LNCAP (cell line): ENCODE measurements at regions not wholly inside any gene's neighbourhood (a gene's known extent, or its start where the extent isn't known, plus 50 kb on each side); places are given as distances from the start of the nearest gene placed in this dataset.

ENCODE experiments used
- CTCF ChIP-seq: fragments of 450-650 bp; IDR thresholded peaks from 2 replicates; pipeline ENCODE4 v1.5.1; 2017; ENCODE audit warnings: mild to moderate bottlenecking

- TF ChIP-seq CTCF = no peak
Measured at GRCh38 chr16:86059253-86060171, 160.6 kb downstream of the IRF8 start.

DNA sequence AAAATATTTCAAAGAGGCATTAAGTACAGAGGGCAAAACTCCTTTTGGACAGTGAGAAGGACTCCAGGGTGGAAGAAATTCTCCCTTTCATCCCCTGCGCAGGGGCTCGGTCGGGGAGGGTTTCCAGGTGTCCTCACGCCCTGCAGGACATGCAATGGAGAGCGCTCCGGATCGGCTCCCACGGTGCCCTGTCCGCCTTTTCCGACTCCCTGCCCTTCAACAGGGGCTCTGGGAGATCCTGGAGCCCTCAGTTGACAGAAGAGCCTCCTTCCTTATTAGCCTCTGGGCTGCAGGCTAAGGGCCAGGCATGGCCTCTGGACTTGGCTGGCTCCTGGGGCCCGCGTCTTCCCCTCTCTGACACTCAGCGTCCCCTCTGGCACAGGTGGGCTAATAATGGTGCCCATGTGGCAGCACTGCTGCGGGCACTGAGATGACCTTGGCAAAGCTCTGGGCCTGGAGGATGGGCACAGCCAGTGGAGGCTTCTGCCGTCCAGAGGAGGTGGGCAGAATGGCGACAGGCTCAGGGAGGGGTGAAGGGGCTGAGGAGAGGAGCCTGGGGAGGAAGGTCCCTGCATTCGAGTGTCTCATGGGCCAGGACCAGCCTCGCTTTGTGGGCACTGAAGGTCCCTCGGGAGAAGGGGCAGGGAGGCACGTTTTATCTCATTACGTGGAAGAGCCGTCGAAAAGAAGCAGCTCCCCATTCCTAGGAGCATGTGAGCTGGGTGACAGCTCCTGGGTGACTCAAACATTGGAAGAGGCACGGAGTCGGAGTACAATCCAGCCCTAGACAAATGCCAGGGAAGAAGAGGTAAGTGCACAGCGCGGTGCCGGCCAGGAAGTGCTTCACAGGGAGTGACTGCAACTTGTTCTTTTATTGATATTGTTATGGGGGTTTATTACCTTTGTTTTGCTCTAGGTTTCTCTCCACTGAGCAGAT lies 161.7 kb downstream of the IRF8 start:
- no peak for TF ChIP-seq CTCF

- no peak for TF ChIP-seq CTCF
Measured at GRCh38 chr16:86061318-86061695, 162.3 kb downstream of the IRF8 start.

DNA sequence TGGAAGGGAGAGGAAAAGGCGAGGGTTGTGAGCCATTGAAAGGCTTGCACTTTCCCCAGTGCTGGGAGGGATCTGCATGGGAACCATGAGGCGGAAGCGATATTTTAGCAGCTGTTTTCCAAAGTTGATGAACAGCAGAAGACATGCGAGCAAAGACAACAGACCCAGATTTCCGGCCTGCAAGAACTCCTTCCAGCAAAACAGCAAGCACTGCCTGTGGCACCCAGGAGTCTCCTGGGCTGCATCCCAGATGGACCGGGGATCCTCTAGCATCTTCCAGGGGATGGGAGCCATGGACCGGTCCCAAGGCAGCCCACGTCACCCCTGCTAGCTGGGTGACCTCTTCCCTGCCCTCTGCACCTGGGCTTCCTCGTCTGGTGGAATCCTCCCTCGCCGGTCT lies 162.8 kb downstream of the IRF8 start:
- TF ChIP-seq CTCF = no peak

GRCh38 chr16:86062271-86062965 lies 163.5 kb downstream of the IRF8 start:
- no peak for TF ChIP-seq CTCF

DNA sequence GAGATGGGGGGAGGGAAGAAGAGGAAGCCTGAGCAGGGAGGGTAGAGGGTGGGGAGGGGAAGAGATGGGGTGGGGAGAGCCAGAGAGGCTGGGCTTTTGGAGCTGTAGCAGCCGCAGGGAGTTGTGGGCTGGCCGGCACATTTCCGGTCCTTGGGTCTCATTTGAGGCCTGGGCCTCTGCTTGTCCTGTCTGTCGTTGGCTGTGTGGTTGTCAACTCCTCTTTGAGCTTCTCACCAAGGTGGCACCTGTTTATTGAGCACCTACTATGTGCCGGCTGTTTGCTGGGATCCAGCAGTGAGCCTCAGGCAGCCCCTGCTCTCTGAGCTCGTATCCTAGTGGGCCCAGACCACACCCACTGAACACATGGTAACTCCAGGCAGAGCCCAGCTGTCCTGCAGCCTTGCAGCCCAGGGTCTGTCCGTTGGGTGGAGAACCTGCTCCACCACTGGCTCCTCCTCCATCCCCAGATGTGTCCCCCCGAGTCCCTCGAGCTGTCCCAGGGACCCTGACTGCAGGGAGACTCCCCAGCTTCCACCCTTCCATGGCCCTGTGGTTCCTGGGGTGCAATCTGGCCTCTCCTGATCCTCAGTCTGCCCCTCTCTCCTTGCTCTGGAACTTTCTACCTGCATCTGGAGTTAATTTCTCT lies 164.9 kb downstream of the IRF8 start:
- TF ChIP-seq CTCF = no peak
